DND-41 (cell line): ENCODE measurements at regions not wholly inside any gene's neighbourhood (a gene's known extent, or its start where the extent isn't known, plus 50 kb on each side); places are given as distances from the start of the nearest gene placed in this dataset.

Source experiments
- EZH2 ChIP-seq: IDR thresholded peaks from 3 replicates; pipeline ENCODE4 v1.6.1; 2012; ENCODE audit warnings: borderline replicate concordance, low read depth, mild to moderate bottlenecking, moderate library complexity, low read length, inconsistent platforms; ENCODE audit not compliant: severe bottlenecking
- TF ChIP-seq, protein P1 (sequence below): IDR thresholded peaks from 2 replicates; pipeline ENCODE4 v1.5.1; 2012; ENCODE audit warnings: borderline replicate concordance, low read length, moderate library complexity, mild to moderate bottlenecking; ENCODE audit not compliant: poor library complexity, severe bottlenecking; ENCODE audit errors: extremely low read depth

- TF ChIP-seq, protein P1, sequence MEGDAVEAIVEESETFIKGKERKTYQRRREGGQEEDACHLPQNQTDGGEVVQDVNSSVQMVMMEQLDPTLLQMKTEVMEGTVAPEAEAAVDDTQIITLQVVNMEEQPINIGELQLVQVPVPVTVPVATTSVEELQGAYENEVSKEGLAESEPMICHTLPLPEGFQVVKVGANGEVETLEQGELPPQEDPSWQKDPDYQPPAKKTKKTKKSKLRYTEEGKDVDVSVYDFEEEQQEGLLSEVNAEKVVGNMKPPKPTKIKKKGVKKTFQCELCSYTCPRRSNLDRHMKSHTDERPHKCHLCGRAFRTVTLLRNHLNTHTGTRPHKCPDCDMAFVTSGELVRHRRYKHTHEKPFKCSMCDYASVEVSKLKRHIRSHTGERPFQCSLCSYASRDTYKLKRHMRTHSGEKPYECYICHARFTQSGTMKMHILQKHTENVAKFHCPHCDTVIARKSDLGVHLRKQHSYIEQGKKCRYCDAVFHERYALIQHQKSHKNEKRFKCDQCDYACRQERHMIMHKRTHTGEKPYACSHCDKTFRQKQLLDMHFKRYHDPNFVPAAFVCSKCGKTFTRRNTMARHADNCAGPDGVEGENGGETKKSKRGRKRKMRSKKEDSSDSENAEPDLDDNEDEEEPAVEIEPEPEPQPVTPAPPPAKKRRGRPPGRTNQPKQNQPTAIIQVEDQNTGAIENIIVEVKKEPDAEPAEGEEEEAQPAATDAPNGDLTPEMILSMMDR, result no peak
- no peak for TF ChIP-seq EZH2
Observed at GRCh38 chr4:12889054-12889453, 595.1 kb downstream of the RAB28 start.
